Kidney epithelial cell (primary cell): ENCODE measurements at regions not wholly inside any gene's neighbourhood (a gene's known extent, or its start where the extent isn't known, plus 50 kb on each side); places are given as distances from the start of the nearest gene placed in this dataset.
A peak's percentile ranks its signal among the peaks of the same experiment; 100 is the strongest.

ENCODE experiments used
- DNase-seq: peaks from one replicate; pipeline ENCODE4 v3.0.0-alpha.2; 2010; ENCODE audit warnings: low read depth
- H3K27me3 ChIP-seq: 2 replicates; pipeline ENCODE4 v1.6.0; 2011; ENCODE audit warnings: low read length; ENCODE audit not compliant: control insufficient read depth, insufficient read depth
- H3K36me3 ChIP-seq: 2 replicates; pipeline ENCODE4 v1.5.1; 2011; ENCODE audit warnings: low read length; ENCODE audit not compliant: control insufficient read depth, insufficient read depth
- H3K4me3 ChIP-seq: 2 replicates; pipeline ENCODE4 v1.5.1; 2011; ENCODE audit warnings: low read depth, mild to moderate bottlenecking, control low read depth, low read length
- CTCF ChIP-seq: IDR thresholded peaks from 2 replicates; pipeline ENCODE4 v1.5.1; 2011; ENCODE audit warnings: mild to moderate bottlenecking, moderate library complexity, low read length, control low read depth, inconsistent platforms; ENCODE audit not compliant: insufficient read depth, poor library complexity, severe bottlenecking

GRCh38 chr1:80384083-80384830 is 1377.7 kb upstream of the ADGRL4 start:
- TF ChIP-seq CTCF = no peak
- Histone ChIP-seq H3K27me3 (no peaks in the 10 kb centered on the region), H3K4me3 (no peak overlapping the region), H3K36me3 (no peaks in the 10 kb centered on the region)
- no peak for DNase-seq

DNA sequence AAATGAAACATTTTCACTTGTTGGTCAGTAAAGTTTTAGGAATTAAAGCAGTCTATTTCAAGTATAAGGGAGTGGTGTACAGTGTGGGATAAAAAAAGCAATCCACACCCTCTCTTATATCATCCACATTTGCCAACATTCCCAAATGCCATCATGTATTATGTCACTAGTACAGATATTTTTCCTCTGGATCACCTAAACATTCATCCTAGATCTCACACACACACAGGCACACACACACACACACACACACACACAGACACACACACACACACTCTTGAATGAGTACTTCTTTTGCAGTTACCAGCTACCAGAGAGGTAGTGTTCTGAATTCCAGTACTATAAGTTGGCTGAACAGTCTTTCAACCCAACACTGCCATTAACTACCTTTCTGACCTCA is 1369.1 kb upstream of the ADGRL4 start:
- peak; percentile 43 for DNase-seq
- no peaks in the 10 kb centered on the region for H3K27me3 ChIP-seq
- no peak for TF ChIP-seq CTCF
- H3K36me3 ChIP-seq = no peaks in the 10 kb centered on the region
- no peak overlapping the region for H3K4me3 ChIP-seq

- H3K4me3 ChIP-seq = no peak overlapping the region
- TF ChIP-seq CTCF = no peak
- DNase-seq = no peak
- H3K36me3 ChIP-seq = no peaks in the 10 kb centered on the region
- H3K27me3 ChIP-seq = no peaks in the 10 kb centered on the region
These were observed 1368.6 kb upstream of the ADGRL4 start for GRCh38 chr1:80375109-80375508.

- Histone ChIP-seq H3K27me3 (no peaks in the 10 kb centered on the region), H3K4me3 (no peak overlapping the region), H3K36me3 (no peaks in the 10 kb centered on the region)
- no peak for TF ChIP-seq CTCF
- no peak for DNase-seq
These were observed 1363.2 kb upstream of the ADGRL4 start for GRCh38 chr1:80369780-80370179.

GRCh38 chr1:80367058-80367457 is 1360.5 kb upstream of the ADGRL4 start:
- Histone ChIP-seq H3K4me3 (no peak overlapping the region), H3K36me3 (no peaks in the 10 kb centered on the region), H3K27me3 (no peaks in the 10 kb centered on the region)
- DNase-seq = no peak
- no peak for TF ChIP-seq CTCF
